Activated T-cell treated with anti-CD3 and anti-CD28 coated beads, Interleukin-2, amount 50 U/mL, for 24 hours (primary cell): ENCODE measurements at regions not wholly inside any gene's neighbourhood (a gene's known extent, or its start where the extent isn't known, plus 50 kb on each side); places are given as distances from the start of the nearest gene placed in this dataset.

Source experiments
- DNase-seq: peaks from one replicate; pipeline ENCODE4 v3.0.0-alpha.2; 2020
- H3K27ac Mint-ChIP-seq: 2 replicates; pipeline ENCODE4 v1.8.0; 2020; ENCODE audit warnings: mild to moderate bottlenecking, mixed read lengths
- H3K27me3 Mint-ChIP-seq: 2 replicates; pipeline ENCODE4 v1.8.0; 2020; ENCODE audit warnings: mixed read lengths
- H3K36me3 Mint-ChIP-seq: 2 replicates; pipeline ENCODE4 v1.8.0; 2020; ENCODE audit warnings: low read depth, mixed read lengths
- H3K4me1 Mint-ChIP-seq: 2 replicates; pipeline ENCODE4 v1.8.0; 2020; ENCODE audit warnings: low read depth, mixed read lengths
- H3K4me3 Mint-ChIP-seq: 2 replicates; pipeline ENCODE4 v1.8.0; 2020; ENCODE audit warnings: mild to moderate bottlenecking, moderate library complexity, mixed read lengths
- H3K9me3 Mint-ChIP-seq: 2 replicates; pipeline ENCODE4 v1.8.0; 2020; ENCODE audit warnings: mixed read lengths

- Mint-ChIP-seq H3K4me3 (no peak overlapping the region), H3K36me3 (no peaks in the 10 kb centered on the region)
Observed at GRCh38 chr18:22268641-22269128, 99.3 kb downstream of the GATA6 start.

GRCh38 chr18:22267697-22268096, 98.3 kb downstream of the GATA6 start:
- Mint-ChIP-seq H3K27me3 (no peaks in the 10 kb centered on the region), H3K36me3 (no peaks in the 10 kb centered on the region), H3K4me1 (no peaks in the 10 kb centered on the region), H3K27ac (no peak overlapping the region), H3K4me3 (no peak overlapping the region), H3K9me3 (peaks cover under 1% of the 10 kb centered on the region)
- DNase-seq = no peak

More at GRCh38 chr18:22268641-22269128, 99.3 kb downstream of the GATA6 start:
- Mint-ChIP-seq H3K27ac (no peak overlapping the region), H3K27me3 (no peaks in the 10 kb centered on the region), H3K4me1 (no peaks in the 10 kb centered on the region), H3K9me3 (no peaks in the 10 kb centered on the region)
- no peak for DNase-seq

DNA sequence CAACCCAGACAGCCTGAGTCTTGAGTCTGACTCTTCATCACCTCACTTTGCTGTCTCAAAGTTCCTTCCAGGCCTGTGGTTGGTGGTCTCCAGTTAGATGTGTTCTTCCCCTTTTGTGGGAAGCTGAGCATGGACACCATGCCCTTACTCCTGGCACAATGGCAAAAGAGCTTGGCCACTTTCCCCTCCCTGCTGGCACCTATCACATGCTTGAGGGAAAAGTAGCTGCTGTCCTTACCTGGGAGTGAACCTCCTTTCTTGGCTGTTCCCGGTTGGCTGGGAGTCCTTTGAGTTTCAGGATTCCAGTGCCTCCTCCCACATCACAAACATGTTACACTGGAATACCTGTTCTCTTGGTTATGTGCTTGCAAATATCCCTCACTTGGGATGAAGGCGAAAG, 97.8 kb downstream of the GATA6 start:
- H3K4me3 Mint-ChIP-seq = no peak overlapping the region
- H3K4me1 Mint-ChIP-seq = no peaks in the 10 kb centered on the region
- no peak for DNase-seq
- no peaks in the 10 kb centered on the region for H3K27me3 Mint-ChIP-seq
- no peaks in the 10 kb centered on the region for H3K36me3 Mint-ChIP-seq
- H3K27ac Mint-ChIP-seq = no peak overlapping the region
- H3K9me3 Mint-ChIP-seq = peaks cover 5% of the 10 kb centered on the region

DNA sequence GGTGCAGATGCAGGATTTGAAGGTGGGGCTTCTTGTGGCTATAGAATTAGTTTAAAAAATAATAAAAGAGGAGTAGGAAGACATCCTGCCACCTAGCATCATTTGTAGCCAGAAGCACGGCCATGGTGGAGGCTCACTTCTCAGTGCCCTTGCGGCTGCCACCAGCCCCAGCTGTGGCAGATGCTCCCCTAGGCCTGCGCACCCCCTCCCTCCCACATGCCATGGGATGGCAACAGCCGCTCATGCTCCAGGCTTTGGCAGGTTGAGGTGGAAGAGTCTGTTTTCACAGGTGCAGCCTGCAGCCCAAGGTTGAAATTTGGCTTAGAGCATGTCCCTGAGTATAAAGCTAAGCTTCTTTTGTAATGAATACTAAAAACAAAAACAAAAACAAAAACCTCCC, 96.4 kb downstream of the GATA6 start:
- no peaks in the 10 kb centered on the region for H3K4me1 Mint-ChIP-seq
- H3K9me3 Mint-ChIP-seq = peaks cover 9% of the 10 kb centered on the region
- no peak for DNase-seq
- H3K4me3 Mint-ChIP-seq = no peak overlapping the region
- no peaks in the 10 kb centered on the region for H3K36me3 Mint-ChIP-seq
- no peak overlapping the region for H3K27ac Mint-ChIP-seq
- no peaks in the 10 kb centered on the region for H3K27me3 Mint-ChIP-seq

DNA sequence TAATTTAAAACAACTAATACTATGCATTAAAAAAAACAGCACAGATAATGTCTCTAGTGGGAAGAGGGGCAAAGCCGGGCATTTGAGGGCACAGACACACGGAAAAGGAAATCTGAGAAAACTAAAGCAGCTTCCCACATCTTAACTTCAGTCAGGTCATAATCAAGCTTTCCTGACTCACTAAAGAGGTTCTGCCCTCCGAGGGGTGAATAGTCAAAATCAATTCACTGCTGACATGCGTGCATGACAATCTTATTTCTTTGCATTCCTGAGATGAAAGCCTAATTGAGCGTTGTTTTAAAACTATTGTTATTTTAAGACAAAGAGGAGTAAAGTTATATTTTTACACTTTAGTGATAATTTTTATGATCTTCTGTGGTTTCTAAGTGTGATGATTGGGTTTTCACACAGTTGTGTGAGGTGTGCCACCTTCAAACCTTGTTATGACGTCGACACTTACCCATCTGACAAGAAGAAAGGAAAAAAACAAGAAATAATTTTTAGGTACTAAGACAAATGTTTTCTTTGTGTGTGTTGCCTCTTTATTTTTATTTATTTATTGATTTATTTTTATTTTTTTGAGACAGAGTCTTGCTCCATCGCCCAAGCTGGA, 90.9 kb downstream of the GATA6 start:
- no peaks in the 10 kb centered on the region for H3K36me3 Mint-ChIP-seq
- peaks cover 2% of the 10 kb centered on the region for H3K27me3 Mint-ChIP-seq
- no peak overlapping the region for H3K4me3 Mint-ChIP-seq
- no peak overlapping the region for H3K27ac Mint-ChIP-seq
- DNase-seq = no peak
- H3K4me1 Mint-ChIP-seq = no peaks in the 10 kb centered on the region
- peaks cover 9% of the 10 kb centered on the region for H3K9me3 Mint-ChIP-seq

- no peaks in the 10 kb centered on the region for H3K36me3 Mint-ChIP-seq
- no peak for DNase-seq
- no peak overlapping the region for H3K4me3 Mint-ChIP-seq
- peaks cover 4% of the 10 kb centered on the region for H3K27me3 Mint-ChIP-seq
- peaks cover 4% of the 10 kb centered on the region for H3K9me3 Mint-ChIP-seq
- no peak overlapping the region for H3K27ac Mint-ChIP-seq
- H3K4me1 Mint-ChIP-seq = peaks cover 3% of the 10 kb centered on the region
Observed at GRCh38 chr18:22257022-22257543, 87.7 kb downstream of the GATA6 start.

DNA sequence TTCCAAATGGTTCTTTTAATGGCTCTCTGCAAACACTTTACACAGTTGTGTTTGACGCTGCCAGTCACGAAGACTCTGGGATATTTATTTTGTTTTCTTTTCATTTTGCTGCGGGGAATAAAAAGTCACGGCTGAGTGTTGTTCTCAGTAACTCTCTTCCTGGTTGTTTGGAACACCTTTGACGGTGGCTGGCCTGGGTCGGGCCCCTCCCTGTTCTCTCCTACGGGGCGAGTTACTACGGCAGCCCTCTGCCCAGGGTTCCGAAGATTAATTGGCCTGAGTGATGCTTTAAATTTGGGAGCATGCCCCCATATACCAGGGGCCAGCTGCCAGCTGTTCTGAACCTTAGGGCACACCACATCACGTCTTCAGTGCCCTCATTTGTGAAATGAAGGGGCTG, 84.7 kb downstream of the GATA6 start:
- H3K27ac Mint-ChIP-seq = no peak overlapping the region
- DNase-seq = no peak
- H3K9me3 Mint-ChIP-seq = no peaks in the 10 kb centered on the region
- no peak overlapping the region for H3K4me3 Mint-ChIP-seq
- H3K27me3 Mint-ChIP-seq = peaks cover 4% of the 10 kb centered on the region
- H3K4me1 Mint-ChIP-seq = peaks cover 3% of the 10 kb centered on the region
- H3K36me3 Mint-ChIP-seq = no peaks in the 10 kb centered on the region

DNA sequence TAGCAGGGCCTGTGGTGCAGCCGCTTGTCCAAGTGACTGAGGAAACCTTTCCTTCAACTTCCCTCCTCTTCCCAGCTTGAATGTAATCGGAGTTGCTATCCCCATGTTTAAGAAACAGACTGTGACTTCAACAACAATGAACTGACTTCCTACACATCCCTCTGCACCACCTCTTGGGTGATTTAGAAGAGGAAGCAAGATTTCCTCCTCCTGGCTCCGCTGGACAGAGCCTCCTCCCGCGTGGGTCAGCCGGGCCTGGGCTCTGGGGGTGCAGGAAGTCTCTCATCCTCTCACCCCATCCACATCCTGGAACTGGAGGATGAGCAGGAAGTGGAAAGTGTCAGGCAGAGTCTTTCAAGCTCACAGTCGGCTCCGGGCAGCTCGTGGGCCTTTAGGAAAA, 84.3 kb downstream of the GATA6 start:
- H3K27ac Mint-ChIP-seq = no peak overlapping the region
- H3K9me3 Mint-ChIP-seq = no peaks in the 10 kb centered on the region
- no peak overlapping the region for H3K4me3 Mint-ChIP-seq
- DNase-seq = no peak
- H3K4me1 Mint-ChIP-seq = peaks cover 3% of the 10 kb centered on the region
- H3K27me3 Mint-ChIP-seq = peaks cover 4% of the 10 kb centered on the region
- no peaks in the 10 kb centered on the region for H3K36me3 Mint-ChIP-seq

DNA sequence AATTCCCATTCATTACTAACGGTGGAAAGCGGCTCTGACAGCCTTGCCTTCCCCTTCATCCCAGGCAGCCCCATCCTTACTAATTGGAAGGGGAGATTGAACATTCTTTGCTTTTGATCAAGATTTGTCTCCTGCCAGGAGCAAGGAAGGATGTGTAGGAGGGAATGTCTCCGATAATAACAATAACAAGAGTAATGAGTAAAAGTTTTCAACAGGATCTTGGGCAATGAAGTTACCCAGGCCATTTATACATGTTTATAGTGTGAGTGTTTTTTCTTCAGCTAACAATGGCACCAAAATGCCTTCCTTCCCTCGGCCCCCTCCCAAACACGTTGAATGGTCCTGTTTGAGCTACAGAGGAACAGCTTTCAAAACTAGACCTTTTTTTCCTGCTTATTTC, 83.8 kb downstream of the GATA6 start:
- no peak for DNase-seq
- Mint-ChIP-seq H3K4me3 (no peak overlapping the region), H3K36me3 (no peaks in the 10 kb centered on the region), H3K27ac (no peak overlapping the region), H3K9me3 (no peaks in the 10 kb centered on the region), H3K4me1 (peaks cover 3% of the 10 kb centered on the region), H3K27me3 (peaks cover 4% of the 10 kb centered on the region)
